Loucy (cell line): ENCODE measurements at regions not wholly inside any gene's neighbourhood (a gene's known extent, or its start where the extent isn't known, plus 50 kb on each side); places are given as distances from the start of the nearest gene placed in this dataset.
"Not testable (repeated sequence)": the region's sequence is repeated elsewhere in the genome, so short reads cannot be mapped to it uniquely, and the experiment has no call there.

Source experiments
- H2AFZ ChIP-seq: fragments of 200-600 bp; sonication (generic); 2 replicates; pipeline ENCODE4 v1.6.0; 2016; ENCODE audit warnings: antibody characterized with exemption, mild to moderate bottlenecking, low read length, moderate library complexity
- H3F3A ChIP-seq: fragments of 200-600 bp; 2 replicates; pipeline ENCODE4 v1.6.0; 2016; ENCODE audit warnings: antibody characterized with exemption, low read depth, mild to moderate bottlenecking
- H3K27me3 ChIP-seq: fragments of 200-600 bp; sonication (generic); 2 replicates; pipeline ENCODE4 v1.6.1; 2014; ENCODE audit warnings: low read length, mild to moderate bottlenecking; ENCODE audit not compliant: insufficient read depth, poor library complexity, severe bottlenecking
- H3K36me3 ChIP-seq: fragments of 200-600 bp; sonication (generic); 2 replicates; pipeline ENCODE4 v1.6.1; 2016; ENCODE audit warnings: low read length; ENCODE audit not compliant: insufficient read depth
- H3K4me1 ChIP-seq: fragments of 200-600 bp; sonication (generic); 2 replicates; pipeline ENCODE4 v1.5.1; 2014; ENCODE audit warnings: low read length, mild to moderate bottlenecking; ENCODE audit not compliant: insufficient read depth, poor library complexity, severe bottlenecking
- H3K4me2 ChIP-seq: fragments of 200-600 bp; sonication (generic); 2 replicates; pipeline ENCODE4 v1.6.0; 2014; ENCODE audit warnings: antibody characterized with exemption, low read length, low read depth, mild to moderate bottlenecking; ENCODE audit not compliant: poor library complexity, severe bottlenecking
- H3K4me3 ChIP-seq: fragments of 200-600 bp; sonication (generic); 2 replicates; pipeline ENCODE4 v1.5.1; 2014; ENCODE audit warnings: low read length, mild to moderate bottlenecking, mixed read lengths; ENCODE audit not compliant: poor library complexity, severe bottlenecking
- H3K79me2 ChIP-seq: fragments of 200-600 bp; sonication (generic); 2 replicates; pipeline ENCODE4 v1.6.1; 2014; ENCODE audit warnings: low read length; ENCODE audit not compliant: insufficient read depth
- H3K9ac ChIP-seq: fragments of 200-600 bp; sonication (generic); 2 replicates; pipeline ENCODE4 v1.6.0; 2014; ENCODE audit warnings: mild to moderate bottlenecking, low read depth, low read length, moderate library complexity; ENCODE audit not compliant: poor library complexity, severe bottlenecking
- H3K9me2 ChIP-seq: fragments of 200-600 bp; sonication (generic); replicated peaks from 2 replicates; pipeline ENCODE4 v1.6.1; 2016; ENCODE audit warnings: low read depth, low read length, mixed read lengths
- H3K9me3 ChIP-seq: fragments of 200-600 bp; sonication (generic); 2 replicates; pipeline ENCODE4 v1.6.1; 2014; ENCODE audit warnings: mild to moderate bottlenecking, antibody characterized with exemption, low read length, low read depth; ENCODE audit not compliant: insufficient read depth
- H4K20me1 ChIP-seq: fragments of 200-600 bp; sonication (generic); 2 replicates; pipeline ENCODE4 v1.6.0; 2014; ENCODE audit warnings: antibody characterized with exemption, low read length, mild to moderate bottlenecking; ENCODE audit not compliant: insufficient read depth, poor library complexity, severe bottlenecking
- CTCF ChIP-seq: fragments of 200-600 bp; sonication (generic); conservative IDR thresholded peaks from 2 replicates; pipeline ENCODE4 v1.5.1; 2014; ENCODE audit warnings: mild to moderate bottlenecking, antibody characterized with exemption, low read length
- EZH2phosphoT487 ChIP-seq: fragments of 200-600 bp; IDR thresholded peaks from 2 replicates; pipeline ENCODE4 v1.6.1; 2018; ENCODE audit warnings: antibody characterized with exemption, mild to moderate bottlenecking, moderate library complexity, borderline replicate concordance

- TF ChIP-seq CTCF: no peak
- TF ChIP-seq EZH2phosphoT487: no peak
- Histone ChIP-seq H4K20me1 (no peaks in the 10 kb centered on the region), H3K4me2 (no peak overlapping the region), H3K9ac (no peak overlapping the region), H3K27me3 (no peaks in the 10 kb centered on the region), H2AFZ (no peak overlapping the region), H3K36me3 (no peaks in the 10 kb centered on the region), H3K79me2 (no peaks in the 10 kb centered on the region), H3K4me1 (no peaks in the 10 kb centered on the region), H3K4me3 (no peak overlapping the region), H3F3A (no peaks in the 10 kb centered on the region), H3K9me3 (peaks cover 2% of the 10 kb centered on the region; the same call in 1 of the 2 replicates), H3K9me2 (no peaks in the 10 kb centered on the region)
These were observed 754.0 kb upstream of the ADGRB3 start for GRCh38 chr6:67880939-67881705.

- not testable (repeated sequence) for H2AFZ ChIP-seq, H4K20me1 ChIP-seq, H3K4me2 ChIP-seq, H3K4me1 ChIP-seq, H3K4me3 ChIP-seq, H3K9me3 ChIP-seq, H3K9ac ChIP-seq, H3K36me3 ChIP-seq, H3K9me2 ChIP-seq, H3K79me2 ChIP-seq, H3F3A ChIP-seq, H3K27me3 ChIP-seq
These were observed 754.7 kb upstream of the ADGRB3 start for GRCh38 chr6:67880343-67880742.

GRCh38 chr6:67879928-67880327 lies 755.2 kb upstream of the ADGRB3 start:
- not testable (repeated sequence) for H2AFZ ChIP-seq, H3K9me3 ChIP-seq, H3K36me3 ChIP-seq, H3K9ac ChIP-seq, H3K79me2 ChIP-seq, H3K4me2 ChIP-seq, H4K20me1 ChIP-seq, H3K4me1 ChIP-seq, H3K27me3 ChIP-seq, H3K9me2 ChIP-seq, H3F3A ChIP-seq, H3K4me3 ChIP-seq

DNA sequence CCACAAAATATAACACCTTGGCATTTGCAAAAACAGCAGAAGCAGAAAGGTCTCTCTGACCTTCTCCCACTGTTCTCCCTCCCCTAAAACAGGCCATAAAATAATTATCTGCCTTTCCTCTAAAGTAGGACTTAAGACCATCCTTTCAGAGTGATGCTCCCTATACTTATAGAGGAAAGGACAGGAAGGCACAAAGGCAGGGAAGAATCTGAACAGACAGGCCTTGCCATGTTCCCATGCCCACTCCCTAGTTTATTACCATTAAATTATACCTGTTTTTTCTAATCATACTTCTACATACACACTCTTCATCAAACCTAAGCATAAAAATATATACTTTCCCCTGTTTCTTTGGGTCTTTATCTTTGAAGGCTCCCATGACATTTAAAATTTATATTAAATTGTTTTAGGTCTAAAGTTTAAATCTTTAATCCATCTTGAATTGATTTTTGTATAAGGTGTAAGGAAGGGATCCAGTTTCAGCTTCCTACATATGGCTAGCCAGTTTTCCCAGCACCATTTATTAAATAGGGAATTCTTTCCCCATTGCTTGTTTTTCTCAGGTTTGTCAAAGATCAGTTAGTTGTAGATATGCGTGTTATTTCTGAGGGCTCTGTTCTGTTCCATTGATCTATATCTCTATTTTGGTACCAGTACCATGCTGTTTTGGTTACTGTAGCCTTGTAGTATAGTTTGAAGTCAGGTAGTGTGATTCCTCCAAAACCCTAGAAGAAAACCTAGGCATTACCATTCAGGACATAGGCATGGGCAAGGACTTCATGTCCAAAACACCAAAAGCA lies 755.8 kb upstream of the ADGRB3 start:
- not testable (repeated sequence) for H3F3A ChIP-seq, H3K9me3 ChIP-seq, H3K79me2 ChIP-seq, H4K20me1 ChIP-seq, H3K4me2 ChIP-seq, H2AFZ ChIP-seq, H3K4me3 ChIP-seq, H3K4me1 ChIP-seq, H3K9ac ChIP-seq, H3K9me2 ChIP-seq, H3K36me3 ChIP-seq, H3K27me3 ChIP-seq

DNA sequence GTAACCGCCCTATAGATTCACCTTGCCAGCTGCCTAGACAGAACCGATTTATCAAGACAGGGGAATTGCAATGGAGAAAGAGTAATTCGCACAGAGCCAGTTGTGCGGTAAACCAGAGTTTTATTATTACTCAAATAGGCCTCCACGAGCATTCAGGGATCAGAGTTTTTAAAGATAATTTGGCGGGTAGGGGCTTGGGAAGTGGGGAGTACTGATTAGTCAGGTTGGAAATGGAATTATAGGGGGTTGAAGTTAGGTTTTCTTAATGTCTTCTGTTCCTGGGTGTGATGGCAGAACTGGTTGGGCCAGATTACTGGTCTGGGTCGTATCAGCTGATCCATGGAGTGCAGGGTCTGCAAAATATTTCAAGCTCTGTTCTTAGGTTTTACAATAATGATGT lies 756.9 kb upstream of the ADGRB3 start:
- not testable (repeated sequence) for H3K36me3 ChIP-seq, H3K9me3 ChIP-seq, H3K4me2 ChIP-seq, H3K27me3 ChIP-seq, H3K4me1 ChIP-seq, H3F3A ChIP-seq, H3K9me2 ChIP-seq, H2AFZ ChIP-seq, H3K9ac ChIP-seq, H3K79me2 ChIP-seq, H3K4me3 ChIP-seq, H4K20me1 ChIP-seq
